Thyroid gland (tissue), 4 donors: ENCODE measurements at regions not wholly inside any gene's neighbourhood (a gene's known extent, or its start where the extent isn't known, plus 50 kb on each side); places are given as distances from the start of the nearest gene placed in this dataset.

Experiments used
- CTCF ChIP-seq, 6 experiments: fragments of 200-600 bp in 3 of 6; fragments of 450-650 bp in 3 of 6; sonication (generic) in 3 of 6; IDR thresholded peaks; one replicate each; pipeline ENCODE4 v1.5.1; 2016 to 2019; ENCODE audit warnings: antibody characterized with exemption in 6 of 6, mild to moderate bottlenecking in 2 of 6, inconsistent platforms in 1 of 6, moderate library complexity in 1 of 6
- POLR2A ChIP-seq, 2 donors: fragments of 450-650 bp; IDR thresholded peaks; one replicate each; pipeline ENCODE4 v1.6.1; 2017; ENCODE audit warnings: antibody characterized with exemption in 2 of 2, mild to moderate bottlenecking in 2 of 2, moderate library complexity in 1 of 2

- TF ChIP-seq CTCF (IDR thresholded peaks at IDR 0.05) (no peak), POLR2A (IDR thresholded peaks at IDR 0.05) (no peak)
Measured at GRCh38 chr18:49726675-49726963, 86.7 kb downstream of the ACAA2 start.
